ENCODE measurements at regions not wholly inside any gene's neighbourhood (a gene's known extent, or its start where the extent isn't known, plus 50 kb on each side); places are given as distances from the start of the nearest gene placed in this dataset.

GRCh38 chr3:40877631-40878463 is 321.5 kb upstream of the CTNNB1 start:
- TF ChIP-seq CTCF (IDR thresholded peaks at IDR 0.05) = no peak

- no peak for TF ChIP-seq CTCF (IDR thresholded peaks at IDR 0.05)
Measured at GRCh38 chr3:40878464-40878905, 320.8 kb upstream of the CTNNB1 start.

DNA sequence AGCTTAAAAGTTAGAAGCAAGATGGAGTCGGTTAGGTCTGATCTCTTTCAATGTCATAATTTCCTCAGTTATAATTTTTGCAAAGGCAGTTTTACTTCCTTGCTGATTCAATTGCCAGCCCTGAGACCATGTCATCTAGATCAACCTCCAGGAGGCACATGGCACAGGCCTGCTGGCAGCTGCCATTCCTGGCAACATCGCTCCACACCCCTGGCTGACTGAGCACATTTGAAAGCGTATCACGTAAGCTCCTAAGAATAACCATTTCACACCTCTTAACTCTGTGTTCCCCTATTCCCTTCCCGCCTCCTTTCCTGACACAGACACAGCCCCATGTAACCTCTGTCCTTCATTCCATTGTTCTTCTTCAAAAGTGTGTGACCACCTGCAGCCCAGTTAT is 313.9 kb upstream of the CTNNB1 start:
- TF ChIP-seq CTCF (IDR thresholded peaks at IDR 0.05) = no peak

GRCh38 chr3:40886660-40887425 is 312.5 kb upstream of the CTNNB1 start:
- no peak for TF ChIP-seq CTCF (IDR thresholded peaks at IDR 0.05)

DNA sequence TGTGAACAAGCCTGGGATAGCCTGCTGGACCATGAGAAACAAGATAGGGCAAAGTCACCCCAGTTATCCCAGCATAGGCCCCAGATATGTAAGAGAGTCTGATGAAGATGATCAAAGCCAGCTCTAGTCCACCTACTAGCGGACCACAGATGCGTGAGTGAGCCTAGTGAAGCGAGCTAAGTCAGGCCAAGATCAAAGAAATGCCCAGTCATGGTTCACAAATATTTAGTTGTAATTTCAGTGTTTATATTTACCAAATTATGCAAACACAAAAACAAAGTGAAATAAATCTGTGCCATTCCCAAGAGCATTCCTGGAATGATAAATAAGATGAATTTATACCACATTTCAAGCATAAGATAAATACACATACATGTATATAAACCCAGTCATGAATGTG is 308.1 kb upstream of the CTNNB1 start:
- no peak for TF ChIP-seq CTCF (IDR thresholded peaks at IDR 0.05)

DNA sequence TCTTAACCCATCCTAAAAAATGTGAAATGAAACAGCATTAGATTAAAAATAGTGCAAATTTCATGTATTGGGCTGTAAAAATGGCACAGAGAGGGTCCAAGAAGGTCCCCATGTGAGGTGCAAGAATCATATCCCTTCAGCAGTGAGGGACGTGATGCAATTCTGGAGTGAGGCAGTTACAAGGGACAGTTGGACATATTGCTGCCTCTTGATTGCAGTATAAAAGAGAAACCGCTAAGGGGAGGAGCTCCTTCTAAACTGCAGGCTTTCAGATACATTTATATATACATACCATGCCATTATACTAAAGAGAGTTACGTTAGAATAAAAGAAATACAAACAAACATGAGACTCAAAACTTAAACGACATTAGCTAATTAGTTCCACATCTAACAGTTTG is 304.2 kb upstream of the CTNNB1 start:
- TF ChIP-seq CTCF (IDR thresholded peaks at IDR 0.05) = no peak

DNA sequence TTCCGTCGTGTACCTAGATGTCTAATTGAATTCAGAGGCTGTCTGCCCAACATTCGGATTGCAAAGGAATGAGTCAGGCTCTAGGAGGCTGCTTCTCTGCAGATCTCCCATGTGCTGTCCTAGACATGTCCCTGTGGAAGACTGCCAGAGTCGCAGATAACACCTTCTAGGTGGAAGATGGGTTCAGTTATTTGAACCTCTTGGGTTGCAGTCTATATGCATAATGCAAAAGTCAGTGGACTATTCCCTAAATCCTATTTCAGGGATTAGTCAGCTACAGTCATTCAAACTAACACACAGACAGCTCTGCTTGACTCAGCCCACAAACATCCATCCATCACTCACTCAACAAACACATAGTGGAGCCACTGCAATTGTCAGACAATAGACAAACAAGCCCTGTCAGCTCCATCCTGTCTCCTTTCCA is 300.0 kb upstream of the CTNNB1 start:
- TF ChIP-seq CTCF (IDR thresholded peaks at IDR 0.05) = no peak

Measured in LNCAP (cell line).